GM23248 (cell line): ENCODE measurements at regions not wholly inside any gene's neighbourhood (a gene's known extent, or its start where the extent isn't known, plus 50 kb on each side); places are given as distances from the start of the nearest gene placed in this dataset.
"Not testable (repeated sequence)": the region's sequence is repeated elsewhere in the genome, so short reads cannot be mapped to it uniquely, and the experiment has no call there.

ENCODE experiments used
- EZH2 ChIP-seq: fragments of 200-600 bp; sonication (generic); IDR thresholded peaks from 2 replicates; pipeline ENCODE4 v1.6.1; 2018; ENCODE audit warnings: antibody characterized with exemption, mild to moderate bottlenecking; ENCODE audit not compliant: insufficient read depth, poor library complexity, severe bottlenecking
- EZH2phosphoT487 ChIP-seq: fragments of 200-600 bp; sonication (generic); IDR thresholded peaks from 2 replicates; pipeline ENCODE4 v1.6.1; 2018; ENCODE audit warnings: antibody characterized with exemption, moderate library complexity, mild to moderate bottlenecking, low read depth; ENCODE audit not compliant: insufficient read depth

GRCh38 chr15:20283651-20284050 lies 257.9 kb downstream of the GOLGA6L6 start:
- TF ChIP-seq EZH2, EZH2phosphoT487: not testable (repeated sequence)
